Colon (tissue), 2 donors: ENCODE measurements at regions not wholly inside any gene's neighbourhood (a gene's known extent, or its start where the extent isn't known, plus 50 kb on each side); places are given as distances from the start of the nearest gene placed in this dataset.

Experiments used
- FAIRE-seq: peaks from 2 replicates; lab custom pipeline; 2012; peaks lifted over from hg19 to GRCh38; lab: Jason Lieb, UNC
- donor health status: control.
- donor health status: control.

GRCh38 chr10:78718032-78718572 lies 350.7 kb upstream of the ZMIZ1 start:
- no peak for FAIRE-seq

DNA sequence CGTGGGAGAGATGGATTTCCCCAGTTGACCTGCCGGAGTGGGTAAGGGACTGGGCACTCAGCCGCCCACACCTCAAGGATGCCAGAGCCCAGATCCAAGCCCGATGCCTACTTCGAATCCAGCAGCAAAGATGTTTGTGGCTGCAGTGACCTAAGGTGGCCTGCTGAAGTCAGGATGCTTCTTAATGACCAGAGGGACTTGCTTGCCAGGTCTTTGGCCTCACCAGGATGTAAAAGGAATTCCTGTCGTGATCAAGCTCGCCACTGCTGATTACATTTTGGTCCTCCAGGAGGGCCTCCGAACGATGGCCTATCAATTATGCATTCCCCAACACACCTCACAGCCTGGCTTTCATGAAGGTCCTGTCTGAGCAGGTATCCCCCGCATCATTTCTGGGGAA lies 349.5 kb upstream of the ZMIZ1 start:
- no peak for FAIRE-seq

DNA sequence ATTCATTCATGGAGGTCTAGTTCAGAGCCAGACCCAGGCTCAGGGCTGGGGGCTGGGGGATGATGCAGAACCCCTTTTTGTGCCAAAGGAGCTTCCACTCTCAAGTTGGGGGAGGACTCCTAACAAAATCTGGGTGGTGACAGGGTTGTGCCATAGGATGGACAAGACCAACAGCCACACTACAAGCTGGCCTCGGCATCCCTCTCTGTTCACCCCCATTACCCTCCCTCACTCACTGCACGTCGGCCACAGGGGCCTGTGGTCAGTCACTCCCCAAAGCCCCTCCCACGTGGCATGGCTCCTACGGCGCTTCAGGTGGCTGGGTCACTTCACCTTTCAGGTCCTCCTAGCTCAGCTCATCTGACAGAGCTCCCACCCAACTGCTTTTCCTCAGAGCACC lies 348.7 kb upstream of the ZMIZ1 start:
- no peak for FAIRE-seq

- no peak for FAIRE-seq
Observed at GRCh38 chr10:78721231-78721630, 347.5 kb upstream of the ZMIZ1 start.

- no peak for FAIRE-seq
Observed at GRCh38 chr10:78724846-78725245, 343.9 kb upstream of the ZMIZ1 start.

GRCh38 chr10:78726171-78726570 lies 342.6 kb upstream of the ZMIZ1 start:
- no peak for FAIRE-seq

DNA sequence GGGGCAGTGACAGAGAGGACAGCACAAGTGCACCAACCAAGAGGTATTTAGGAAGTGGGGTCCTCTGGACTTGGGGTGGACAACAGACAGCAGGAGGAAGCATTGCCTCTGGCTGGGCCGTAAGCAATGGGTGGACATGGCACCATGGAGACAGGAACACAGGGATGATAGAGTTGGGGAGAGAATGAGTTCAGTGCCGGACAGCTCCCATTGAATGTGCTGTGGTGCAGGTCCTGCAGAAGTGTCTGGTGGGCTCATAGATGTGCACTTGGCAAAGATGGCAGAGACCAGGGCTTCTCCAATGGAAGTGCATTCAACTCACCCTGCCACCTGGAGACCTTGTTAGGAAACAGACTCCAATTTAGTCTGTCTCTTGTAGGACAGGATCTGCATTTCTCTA lies 341.5 kb upstream of the ZMIZ1 start:
- no peak for FAIRE-seq

GRCh38 chr10:78727728-78728127 lies 341.0 kb upstream of the ZMIZ1 start:
- no peak for FAIRE-seq

DNA sequence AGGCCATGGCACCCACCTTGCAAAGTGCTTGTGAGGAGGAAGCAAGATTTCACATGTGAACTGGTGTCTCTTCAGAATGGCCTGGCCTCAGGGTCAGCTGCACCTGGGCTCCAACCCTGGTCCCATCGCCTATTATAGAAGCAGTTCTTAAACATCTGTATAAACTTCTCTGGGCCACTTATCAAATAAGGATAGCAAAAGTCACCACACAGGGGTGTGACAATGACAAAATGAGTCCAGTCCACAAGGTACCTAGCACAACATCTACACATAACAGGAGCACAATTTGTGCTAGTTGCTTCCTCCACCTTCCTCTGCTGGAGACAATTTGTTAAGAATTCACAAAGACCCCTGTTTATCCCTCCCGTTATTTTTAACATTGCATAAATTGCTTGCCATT lies 340.6 kb upstream of the ZMIZ1 start:
- FAIRE-seq, result no peak

GRCh38 chr10:78729366-78729765 lies 339.4 kb upstream of the ZMIZ1 start:
- FAIRE-seq, result no peak

DNA sequence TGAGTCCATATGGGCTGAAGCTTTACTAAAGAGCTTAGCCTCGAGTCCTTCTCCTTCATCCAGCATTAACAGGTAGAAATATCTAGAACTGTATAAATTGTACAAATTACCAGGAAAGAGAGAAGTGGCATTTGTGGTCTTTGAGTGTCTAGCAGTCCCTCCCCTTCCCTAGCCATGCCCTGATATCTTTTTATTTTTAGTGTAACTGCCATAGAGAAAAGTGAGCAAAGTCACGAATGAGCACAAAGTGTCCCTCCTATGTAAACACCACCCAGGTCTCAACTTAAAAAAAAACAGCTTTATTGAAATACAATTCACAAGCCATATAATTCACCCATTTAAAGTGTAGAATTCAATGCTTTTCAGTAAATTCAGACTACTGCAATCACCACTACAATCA lies 339.0 kb upstream of the ZMIZ1 start:
- FAIRE-seq, result no peak

DNA sequence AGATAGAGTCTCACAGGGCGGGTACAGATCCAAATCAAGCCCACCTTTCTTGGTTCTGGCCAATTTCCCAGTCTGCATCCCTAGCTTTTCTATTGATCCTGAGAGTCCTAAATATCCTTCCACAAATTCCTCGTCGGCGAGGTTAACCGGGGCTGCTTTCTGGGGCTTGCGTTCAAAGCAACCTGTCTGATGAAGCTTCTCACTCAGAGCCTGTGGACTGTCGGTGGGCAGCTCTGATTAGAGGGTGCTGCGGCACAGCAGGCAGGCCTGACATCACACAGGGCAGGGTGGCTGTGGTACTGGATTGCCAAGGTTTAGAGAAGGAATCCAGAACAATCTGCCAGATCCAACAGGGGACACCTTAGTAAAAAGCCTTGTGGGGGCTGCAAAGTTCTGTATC lies 338.0 kb upstream of the ZMIZ1 start:
- FAIRE-seq, result no peak

- FAIRE-seq, result no peak
Observed at GRCh38 chr10:78731675-78732074, 337.1 kb upstream of the ZMIZ1 start.

- FAIRE-seq, result no peak
Observed at GRCh38 chr10:78732381-78732780, 336.4 kb upstream of the ZMIZ1 start.

GRCh38 chr10:78736926-78737630 lies 331.7 kb upstream of the ZMIZ1 start:
- FAIRE-seq, result no peak

GRCh38 chr10:78737883-78738856 lies 330.6 kb upstream of the ZMIZ1 start:
- FAIRE-seq, result no peak

- FAIRE-seq, result no peak
Observed at GRCh38 chr10:78738861-78739260, 329.9 kb upstream of the ZMIZ1 start.

DNA sequence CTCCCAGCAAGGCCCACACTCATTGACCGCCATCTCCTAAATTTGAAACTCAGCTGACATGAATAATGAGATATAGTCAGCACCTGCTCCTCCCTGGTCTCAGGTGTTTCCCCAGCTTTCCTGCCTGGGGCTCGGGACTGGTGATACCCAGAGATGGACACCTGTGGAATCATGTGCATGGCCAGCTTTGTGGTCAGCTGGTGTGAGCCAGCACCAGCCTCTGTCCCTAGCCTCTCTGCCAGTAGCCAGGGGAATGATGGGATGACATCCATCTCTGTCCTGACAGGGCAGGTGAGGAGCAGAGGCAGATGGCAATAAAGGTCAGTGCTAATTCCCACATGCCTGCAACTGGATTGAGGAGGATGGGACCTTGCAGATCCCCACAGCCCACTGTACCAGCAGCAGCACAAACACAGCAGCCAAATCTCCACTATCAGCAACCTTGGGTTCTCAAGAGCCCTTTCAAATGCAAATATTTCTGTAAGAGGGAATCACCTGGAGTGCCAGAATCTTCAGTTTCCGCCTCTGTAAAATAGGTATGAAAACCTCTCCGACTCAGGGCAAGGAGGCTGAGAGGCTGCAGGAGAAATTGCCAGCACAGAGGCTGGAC lies 329.2 kb upstream of the ZMIZ1 start:
- no peak for FAIRE-seq

GRCh38 chr10:78740976-78741915 lies 327.5 kb upstream of the ZMIZ1 start:
- FAIRE-seq, result no peak

GRCh38 chr10:78742406-78742729 lies 326.4 kb upstream of the ZMIZ1 start:
- FAIRE-seq, result no peak

- FAIRE-seq, result no peak
Observed at GRCh38 chr10:78742730-78743615, 325.8 kb upstream of the ZMIZ1 start.
